ENCODE measurements at regions not wholly inside any gene's neighbourhood (a gene's known extent, or its start where the extent isn't known, plus 50 kb on each side); places are given as distances from the start of the nearest gene placed in this dataset.

- dilution Hi-C loops (cut with HindIII; ENCODE audit: low sequenced_read_pairs, unreplicated experiment) = no loop called here
- ChIA-PET CTCF (no interaction called here), POLR2A (ENCODE audit: unreplicated experiment) (no interaction called here)
- intact Hi-C loops (cut with micrococcal nuclease) = no loop called here
- H3K4ac ChIP-seq (ENCODE audit: low read depth, low read length) = no peak overlapping the region
- no peak overlapping the region for H4K5ac ChIP-seq (ENCODE audit: low read depth, low read length)
- H3K36me3 ChIP-seq (ENCODE audit: control insufficient read depth, insufficient read depth, low read length) = no peaks in the 10 kb centered on the region
- no peak overlapping the region for H2AFZ ChIP-seq (replicated peaks; ENCODE audit: low read length, poor library complexity)
- H4K8ac ChIP-seq (ENCODE audit: low read depth in 2 of 2, low read length in 2 of 2) = no peak overlapping the region
- no peaks in the 10 kb centered on the region for H3K79me1 ChIP-seq (ENCODE audit: low read depth in 1 of 2, low read length in 2 of 2)
- WGBS, 2 experiments (ENCODE audit: extremely low coverage in 2 of 2, insufficient read length in 1 of 2) = no CpG with 5 or more reads among the region's 2 CpGs
- no peak overlapping the region for H2AK9ac ChIP-seq (replicated peaks; ENCODE audit: low read depth, low read length, poor library complexity)
- H3K9me3 ChIP-seq (ENCODE audit: control insufficient read depth, insufficient read depth, low read length) = no peaks in the 10 kb centered on the region
- H3K4me3 ChIP-seq (ENCODE audit: insufficient read depth, low read depth, low read length) = no peak overlapping the region
- BruUV-seq (replicated peaks) = no TSS peak
- no peaks in the 10 kb centered on the region for H3K27me3 ChIP-seq (ENCODE audit: control insufficient read depth, insufficient read depth, low read length)
- H3K56ac ChIP-seq (ENCODE audit: extremely low read depth, insufficient read depth, low read length) = no peak overlapping the region
- H3K27ac ChIP-seq (ENCODE audit: insufficient read depth, low read length) = no peak overlapping the region
- no peak overlapping the region for H2BK15ac ChIP-seq (ENCODE audit: low read depth, low read length)
- H2AK5ac ChIP-seq (ENCODE audit: low read depth, low read length) = no peak overlapping the region
- H2BK20ac ChIP-seq (ENCODE audit: low read depth, low read length) = no peak overlapping the region
- H3K9ac ChIP-seq (ENCODE audit: low read depth, low read length) = no peak overlapping the region
- in situ Hi-C loops (cut with MboI; ENCODE audit: low sequenced_read_pairs) = loop anchor here (25.0 kb wide), 1 partner anchor 1204 kb away; no protein-coding TSS in a partner anchor
- ATAC-seq (ENCODE audit: low read depth) = no peak
- no peak overlapping the region for H3K23ac ChIP-seq (ENCODE audit: low read depth, low read length)
- H3K18ac ChIP-seq (ENCODE audit: low read depth, low read length) = no peak overlapping the region
- no peak for DNase-seq
- H4K20me1 ChIP-seq (ENCODE audit: insufficient read depth, low read length) = no peaks in the 10 kb centered on the region
- H3K9me1 ChIP-seq (ENCODE audit: insufficient read depth, low read length) = no peaks in the 10 kb centered on the region
- no peak overlapping the region for H3K14ac ChIP-seq (replicated peaks; ENCODE audit: low read depth, low read length)
- no peaks in the 10 kb centered on the region for H3K4me1 ChIP-seq (ENCODE audit: control insufficient read depth, insufficient read depth, low read length)
- no peak overlapping the region for H2BK120ac ChIP-seq (ENCODE audit: low read depth, low read length)
- no peak overlapping the region for H2BK5ac ChIP-seq (ENCODE audit: low read depth, low read length, poor library complexity, severe bottlenecking)
- no peak for TF ChIP-seq RFX5 (IDR thresholded peaks at IDR 0.05; ENCODE audit: low read depth, low read length)
- H3K4me2 ChIP-seq (ENCODE audit: low read depth, low read length) = no peak overlapping the region
- H4K91ac ChIP-seq (ENCODE audit: insufficient read depth, low read depth, low read length) = no peak overlapping the region
Observed at GRCh38 chr14:29007990-29008389, 241.4 kb downstream of the FOXG1 start.

All from IMR-90 (cell line).